Fibroblast of pulmonary artery (primary cell): ENCODE measurements at regions not wholly inside any gene's neighbourhood (a gene's known extent, or its start where the extent isn't known, plus 50 kb on each side); places are given as distances from the start of the nearest gene placed in this dataset.

Source experiments
- DNase-seq: peaks from one replicate; pipeline ENCODE4 v3.0.0-alpha.2; 2010; ENCODE audit warnings: low read depth
- H3K4me3 ChIP-seq: replicated peaks from 2 replicates; pipeline ENCODE4 v1.5.1; 2011; ENCODE audit warnings: low read depth, mild to moderate bottlenecking, control low read depth, low read length, moderate library complexity
- CTCF ChIP-seq: IDR thresholded peaks from 2 replicates; pipeline ENCODE4 v1.5.1; 2011; ENCODE audit warnings: mild to moderate bottlenecking, control low read depth, low read length, inconsistent platforms; ENCODE audit errors: missing control alignments

GRCh38 chr7:34544621-34545020 is 113.4 kb upstream of the NPSR1 start:
- no peak for DNase-seq
- no peak overlapping the region for H3K4me3 ChIP-seq
- TF ChIP-seq CTCF: no peak

- no peak for DNase-seq
- no peak overlapping the region for H3K4me3 ChIP-seq
- no peak for TF ChIP-seq CTCF
Measured at GRCh38 chr7:34550996-34551395, 107.0 kb upstream of the NPSR1 start.

- no peak for TF ChIP-seq CTCF
- no peak overlapping the region for H3K4me3 ChIP-seq
- no peak for DNase-seq
Measured at GRCh38 chr7:34552502-34552901, 105.5 kb upstream of the NPSR1 start.

GRCh38 chr7:34558022-34558421 is 100.0 kb upstream of the NPSR1 start:
- no peak overlapping the region for H3K4me3 ChIP-seq
- TF ChIP-seq CTCF: no peak
- DNase-seq: no peak

GRCh38 chr7:34564091-34564490 is 93.9 kb upstream of the NPSR1 start:
- no peak overlapping the region for H3K4me3 ChIP-seq
- no peak for TF ChIP-seq CTCF
- DNase-seq: no peak

GRCh38 chr7:34567906-34568305 is 90.1 kb upstream of the NPSR1 start:
- no peak for TF ChIP-seq CTCF
- H3K4me3 ChIP-seq: no peak overlapping the region
- no peak for DNase-seq

- no peak overlapping the region for H3K4me3 ChIP-seq
- DNase-seq: no peak
- no peak for TF ChIP-seq CTCF
Measured at GRCh38 chr7:34569975-34570699, 87.9 kb upstream of the NPSR1 start.
